H1 (cell line): ENCODE measurements at regions not wholly inside any gene's neighbourhood (a gene's known extent, or its start where the extent isn't known, plus 50 kb on each side); places are given as distances from the start of the nearest gene placed in this dataset.

Experiments
- CTCF ChIA-PET: fragments of 300-600 bp; sonication (Branson Sonifier 250); formaldehyde crosslinking; loops from one replicate; lab custom pipeline; 2021; ENCODE audit not compliant: partially characterized antibody; lab: Charles Lee
- POLR2A ChIA-PET: fragments of 300-600 bp; sonication (Branson Sonifier 250); formaldehyde crosslinking; loops from one replicate; lab custom pipeline; 2021; ENCODE audit warnings: inconsistent platforms; ENCODE audit not compliant: partially characterized antibody; lab: Charles Lee
- DNase-seq, 2 experiments: peaks; one replicate each; pipeline versions ENCODE4 v3.0.0 to v3.0.0-alpha.2; 2010 to 2022; ENCODE audit warnings: low spot score in 2 of 2, low read depth in 1 of 2, mixed read lengths in 1 of 2
- FAIRE-seq: peaks from 2 replicates; lab custom pipeline; 2011; peaks lifted over from hg19 to GRCh38; lab: Jason Lieb, UNC
- H2AFZ ChIP-seq: 2 replicates; pipeline ENCODE4 v1.8.1; 2012; ENCODE audit warnings: low read length, inconsistent platforms
- H2AK5ac ChIP-seq: 2 replicates; pipeline ENCODE4 v1.6.1; 2013; ENCODE audit warnings: low read depth, low read length
- H2BK120ac ChIP-seq: replicated peaks from 2 replicates; pipeline ENCODE3; 2013; ENCODE audit warnings: low read depth, low read length, inconsistent platforms
- H2BK12ac ChIP-seq: 2 replicates; pipeline ENCODE4 v1.6.1; 2013; ENCODE audit warnings: low read depth, low read length
- H2BK15ac ChIP-seq: 2 replicates; pipeline ENCODE4 v1.6.1; 2013; ENCODE audit warnings: low read length
- H2BK20ac ChIP-seq: 2 replicates; pipeline ENCODE4 v1.6.1; 2013; ENCODE audit warnings: low read length
- H2BK5ac ChIP-seq: 2 replicates; pipeline ENCODE4 v1.6.1; 2013; ENCODE audit warnings: low read depth, low read length
- H3K14ac ChIP-seq: 2 replicates; pipeline ENCODE4 v1.6.1; 2013; ENCODE audit warnings: inconsistent platforms; ENCODE audit not compliant: insufficient read length
- H3K18ac ChIP-seq: 2 replicates; pipeline ENCODE4 v1.6.1; 2013; ENCODE audit warnings: low read length; ENCODE audit errors: extremely low read depth
- H3K23ac ChIP-seq: 2 replicates; pipeline ENCODE4 v1.6.1; 2013; ENCODE audit warnings: inconsistent platforms; ENCODE audit not compliant: insufficient read length
- H3K23me2 ChIP-seq: 2 replicates; pipeline ENCODE4 v1.6.1; 2013; ENCODE audit warnings: low read depth, low read length
- H3K27ac ChIP-seq: 2 replicates; pipeline ENCODE4 v1.6.1; 2011; ENCODE audit warnings: low read depth, low read length, inconsistent platforms
- H3K27me3 ChIP-seq, 4 experiments: replicated peaks in 1 of 4; 1 replicate in 1 of 4; 2 replicates in 3 of 4; pipeline versions ENCODE4 v1.6.1 to v1.8.1; 2011 to 2013; ENCODE audit warnings: low read length in 3 of 4, mild to moderate bottlenecking in 3 of 4, inconsistent platforms in 2 of 4, mixed read lengths in 2 of 4, moderate library complexity in 1 of 4; ENCODE audit not compliant: control insufficient read depth in 3 of 4, insufficient read depth in 3 of 4; ENCODE audit errors: extremely low read depth in 1 of 4
- H3K36me3 ChIP-seq, 4 experiments: 2 replicates each; pipeline versions ENCODE4 v1.6.1 to v1.8.1; 2011 to 2013; ENCODE audit warnings: mild to moderate bottlenecking in 4 of 4, low read length in 3 of 4, moderate library complexity in 2 of 4, control low read depth in 1 of 4, inconsistent platforms in 1 of 4; ENCODE audit not compliant: insufficient read depth in 4 of 4, control insufficient read depth in 2 of 4
- H3K4ac ChIP-seq: replicated peaks from 2 replicates; pipeline ENCODE3; 2013; ENCODE audit warnings: low read length, low read depth, mixed read lengths, inconsistent platforms; ENCODE audit not compliant: insufficient read length
- H3K4me1 ChIP-seq, 4 experiments: replicated peaks in 1 of 4; 1 replicate in 1 of 4; 2 replicates in 3 of 4; pipeline versions ENCODE4 v1.6.1 to v1.8.1; 2011 to 2013; ENCODE audit warnings: low read length in 3 of 4, inconsistent platforms in 2 of 4, mixed read lengths in 1 of 4; ENCODE audit not compliant: insufficient read depth in 4 of 4, control insufficient read depth in 3 of 4
- H3K4me2 ChIP-seq, 2 experiments: 2 replicates each; pipeline versions ENCODE4 v1.6.1 to v1.8.1; 2011 to 2013; ENCODE audit warnings: low read depth in 2 of 2, low read length in 2 of 2, control low read depth in 1 of 2, inconsistent platforms in 1 of 2, mild to moderate bottlenecking in 1 of 2; ENCODE audit not compliant: insufficient read depth in 1 of 2
- H3K4me3 ChIP-seq, 4 experiments: fragments of 200-600, 300-600 bp in 1 of 4; sonication (generic), shearing (Covaris generic), sonication (Bioruptor Twin) in 1 of 4; 2 replicates each; pipeline versions ENCODE4 v1.5.1 to v1.8.1; 2011 to 2016; ENCODE audit warnings: low read length in 4 of 4, low read depth in 3 of 4, control low read depth in 2 of 4, inconsistent platforms in 2 of 4, mild to moderate bottlenecking in 2 of 4, mixed read lengths in 1 of 4, moderate library complexity in 1 of 4; ENCODE audit not compliant: insufficient read depth in 2 of 4; ENCODE audit errors: extremely low read depth in 1 of 4
- H3K56ac ChIP-seq: replicated peaks from 2 replicates; pipeline ENCODE3; 2013; ENCODE audit warnings: low read depth, mild to moderate bottlenecking, mixed read lengths, low read length, inconsistent platforms; ENCODE audit not compliant: insufficient read length
- H3K79me1 ChIP-seq: 2 replicates; pipeline ENCODE4 v1.6.1; 2013; ENCODE audit warnings: low read depth, low read length, control low read depth
- H3K79me2 ChIP-seq, 2 experiments: 2 replicates each; pipeline versions ENCODE4 v1.6.1 to v1.8.1; 2012 to 2013; ENCODE audit warnings: low read length in 2 of 2, mild to moderate bottlenecking in 2 of 2, inconsistent platforms in 1 of 2; ENCODE audit not compliant: insufficient read depth in 2 of 2, control insufficient read depth in 1 of 2
- H3K9ac ChIP-seq, 4 experiments: replicated peaks in 1 of 4; 1 replicate in 1 of 4; 2 replicates in 3 of 4; pipeline versions ENCODE4 v1.6.1 to v1.8.1; 2011 to 2013; ENCODE audit warnings: low read depth in 3 of 4, low read length in 3 of 4, control low read depth in 2 of 4, mild to moderate bottlenecking in 2 of 4, moderate library complexity in 2 of 4, inconsistent platforms in 1 of 4; ENCODE audit errors: extremely low read depth in 1 of 4
- H3K9me3 ChIP-seq, 2 experiments: 2 replicates each; pipeline versions ENCODE4 v1.6.1 to v1.8.1; 2012 to 2013; ENCODE audit warnings: mild to moderate bottlenecking in 2 of 2, moderate library complexity in 2 of 2, control low read depth in 1 of 2, inconsistent platforms in 1 of 2, low read depth in 1 of 2, low read length in 1 of 2, mixed read lengths in 1 of 2; ENCODE audit not compliant: insufficient read depth in 2 of 2
- H4K20me1 ChIP-seq, 2 experiments: replicated peaks in 1 of 2; 2 replicates each; pipeline versions ENCODE3 to v1.8.1; 2011 to 2013; ENCODE audit warnings: inconsistent platforms in 2 of 2, low read length in 2 of 2, mild to moderate bottlenecking in 1 of 2; ENCODE audit not compliant: insufficient read depth in 2 of 2, control insufficient read depth in 1 of 2
- H4K5ac ChIP-seq: 2 replicates; pipeline ENCODE4 v1.6.1; 2013; ENCODE audit warnings: low read length, low read depth, mixed read lengths, inconsistent platforms; ENCODE audit not compliant: insufficient read length
- H4K8ac ChIP-seq: 2 replicates; pipeline ENCODE4 v1.8.0; 2013; ENCODE audit warnings: mild to moderate bottlenecking, moderate library complexity, low read length, inconsistent platforms; ENCODE audit not compliant: insufficient read depth; ENCODE audit errors: extremely low read depth
- H4K91ac ChIP-seq: replicated peaks from 2 replicates; pipeline ENCODE3; 2013; ENCODE audit warnings: low read length, mixed read lengths, inconsistent platforms; ENCODE audit not compliant: insufficient read length
- CREB1 ChIP-seq: IDR thresholded peaks from 2 replicates; pipeline ENCODE4 v1.6.1; 2012; ENCODE audit warnings: inconsistent platforms
- EGR1 ChIP-seq: IDR thresholded peaks from 2 replicates; pipeline ENCODE4 v1.6.1; 2011; ENCODE audit warnings: low read depth, low read length, borderline replicate concordance
- KDM1A ChIP-seq: fragments of 200-600, 300-600 bp; sonication (generic); IDR thresholded peaks from 2 replicates; pipeline ENCODE4 v1.7.1; 2016; ENCODE audit warnings: mild to moderate bottlenecking, low read length, borderline replicate concordance
- KDM5A ChIP-seq: fragments of 200-600 bp; IDR thresholded peaks from 2 replicates; pipeline ENCODE4 v1.7.1; 2012; ENCODE audit warnings: mild to moderate bottlenecking, low read length, inconsistent platforms, mixed read lengths
- SUZ12 ChIP-seq: fragments of 200-600 bp; sonication (generic); IDR thresholded peaks from 2 replicates; pipeline ENCODE4 v1.6.1; 2012; ENCODE audit warnings: mild to moderate bottlenecking, inconsistent platforms, low read length, moderate library complexity, mixed read lengths
- TCF12 ChIP-seq: IDR thresholded peaks from 2 replicates; pipeline ENCODE4 v1.6.1; 2011; ENCODE audit warnings: low read depth, mild to moderate bottlenecking, low read length
- TEAD4 ChIP-seq: IDR thresholded peaks from 2 replicates; pipeline ENCODE4 v1.6.1; 2012; ENCODE audit warnings: low read depth, low read length, inconsistent platforms, mixed read lengths
- WGBS, 2 experiments: shearing (Covaris generic) in 1 of 2; methylation state at CpG; one replicate each; pipeline versions ENCODE4 v1.1.6 to v1.1.7; 2013 to 2015; ENCODE audit warnings: low lambda C conversion rate in 2 of 2, mixed read lengths in 2 of 2, inconsistent platforms in 1 of 2, low coverage in 1 of 2, missing lambda C conversion rate in 1 of 2; ENCODE audit not compliant: insufficient replicate concordance in 2 of 2, insufficient coverage in 1 of 2, insufficient read length in 1 of 2; ENCODE audit errors: extremely low coverage in 1 of 2, missing lambda C conversion rate in 1 of 2; 5-methylcytosine and 5-hydroxymethylcytosine counted together
- TF ChIP-seq, protein P1 (sequence below): IDR thresholded peaks from 2 replicates; pipeline ENCODE4 v1.6.1; 2012; ENCODE audit warnings: inconsistent platforms

DNA sequence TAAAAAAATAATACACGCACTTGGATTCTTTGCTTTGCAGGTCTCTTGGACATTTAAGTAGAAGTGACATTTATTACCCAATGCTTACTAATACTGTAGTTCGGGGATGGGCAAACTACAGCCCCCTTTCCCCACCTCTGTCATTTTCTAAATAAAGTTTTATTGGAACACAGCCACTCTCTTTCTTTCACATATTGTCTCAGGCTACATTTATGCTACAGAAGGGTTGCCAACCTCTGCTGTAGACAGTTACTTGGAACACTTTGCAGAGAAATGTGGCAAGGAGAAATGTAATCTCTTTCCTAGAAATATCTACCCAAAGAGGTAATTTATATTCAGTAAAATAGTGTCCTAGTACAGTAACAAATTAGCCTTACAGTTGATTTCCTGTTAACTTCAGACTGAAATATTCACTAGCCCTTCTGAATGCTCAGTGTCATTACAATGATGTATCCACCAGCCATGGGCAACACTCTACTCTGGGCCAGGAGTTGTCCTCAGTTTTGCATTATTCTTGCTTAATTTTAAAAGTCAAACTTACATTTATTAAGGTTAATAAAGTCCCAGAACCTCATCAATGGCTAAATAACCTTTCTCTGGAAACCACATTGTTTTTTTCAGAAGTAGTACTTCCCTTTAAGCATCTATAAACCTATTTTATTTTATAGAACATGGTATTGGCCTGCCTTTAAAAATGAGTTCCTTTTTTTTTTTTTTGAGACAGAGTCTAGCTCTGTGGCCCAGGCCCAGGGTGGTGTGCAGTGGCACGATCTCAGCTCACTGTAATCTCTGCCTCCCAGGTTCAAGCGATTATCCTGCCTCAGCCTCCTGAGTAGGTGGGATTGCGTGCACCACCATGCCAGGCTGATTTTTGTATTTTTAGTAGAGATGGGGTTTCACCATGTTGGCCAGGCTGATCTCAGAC, 269.6 kb upstream of the AMIGO2 start:
- H4K5ac ChIP-seq, result no peak overlapping the region
- H3K9ac ChIP-seq, result no peak overlapping the region
- no peak overlapping the region for H3K4me2 ChIP-seq
- DNase-seq (no peak), FAIRE-seq (no peak)
- TF ChIP-seq TCF12 (no peak), SUZ12 (no peak), CREB1 (no peak), KDM5A (no peak), TEAD4 (no peak), KDM1A (no peak), EGR1 (no peak)
- TF ChIP-seq, protein P1, sequence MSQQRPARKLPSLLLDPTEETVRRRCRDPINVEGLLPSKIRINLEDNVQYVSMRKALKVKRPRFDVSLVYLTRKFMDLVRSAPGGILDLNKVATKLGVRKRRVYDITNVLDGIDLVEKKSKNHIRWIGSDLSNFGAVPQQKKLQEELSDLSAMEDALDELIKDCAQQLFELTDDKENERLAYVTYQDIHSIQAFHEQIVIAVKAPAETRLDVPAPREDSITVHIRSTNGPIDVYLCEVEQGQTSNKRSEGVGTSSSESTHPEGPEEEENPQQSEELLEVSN, result no peak
- H3K56ac ChIP-seq, result no peak overlapping the region
- no peak overlapping the region for H2BK120ac ChIP-seq
- H3K9me3 ChIP-seq, result no peaks in the 10 kb centered on the region
- H3K4me3 ChIP-seq, result no peak overlapping the region
- no peak overlapping the region for H2BK20ac ChIP-seq
- ChIA-PET POLR2A (no interaction called here), CTCF (interaction anchor here (1.7 kb wide), 1 partner anchor 278 kb away, joined by 3 read pairs; no protein-coding TSS in a partner anchor)
- H2BK15ac ChIP-seq, result no peak overlapping the region
- no peak overlapping the region for H3K23ac ChIP-seq
- no peak overlapping the region for H2BK12ac ChIP-seq
- H3K36me3 ChIP-seq, result no peaks in the 10 kb centered on the region
- H3K79me2 ChIP-seq, result no peaks in the 10 kb centered on the region
- no peaks in the 10 kb centered on the region for H3K79me1 ChIP-seq
- H3K27me3 ChIP-seq, result no peaks in the 10 kb centered on the region
- 81% methylated on average over 5 of the region's 5 CpGs; no CpG with 5 or more reads in 1 of the 2 experiments for WGBS, 2 experiments
- no peak overlapping the region for H4K8ac ChIP-seq
- no peaks in the 10 kb centered on the region for H4K20me1 ChIP-seq
- 0 out of 2 replicates have a peak overlapping the region, but pooled peaks have one; percentile 37 for H2AFZ ChIP-seq
- no peak overlapping the region for H3K27ac ChIP-seq
- no peak overlapping the region for H3K4ac ChIP-seq
- H2AK5ac ChIP-seq, result no peak overlapping the region
- no peak overlapping the region for H3K18ac ChIP-seq
- H3K4me1 ChIP-seq, result no peaks in the 10 kb centered on the region
- H3K14ac ChIP-seq, result no peak overlapping the region
- H4K91ac ChIP-seq, result no peak overlapping the region
- no peaks in the 10 kb centered on the region for H3K23me2 ChIP-seq
- H2BK5ac ChIP-seq, result no peak overlapping the region
